MM.1S (cell line): ENCODE measurements at regions not wholly inside any gene's neighbourhood (a gene's known extent, or its start where the extent isn't known, plus 50 kb on each side); places are given as distances from the start of the nearest gene placed in this dataset.

ENCODE experiments used
- EZH2 ChIP-seq: fragments of 300-600 bp; sonication (generic); optimal IDR thresholded peaks from 2 replicates; pipeline ENCODE3; 2017; ENCODE audit warnings: low read depth, mild to moderate bottlenecking, antibody characterized with exemption, low read length, mixed read lengths
- EZH2phosphoT487 ChIP-seq: fragments of 300-600 bp; sonication (generic); IDR thresholded peaks from 2 replicates; pipeline ENCODE4 v1.6.1; 2018; ENCODE audit warnings: antibody characterized with exemption, low read length
- TF ChIP-seq, protein P1 (sequence below): fragments of 300-600 bp; sonication (generic); IDR thresholded peaks from 2 replicates; pipeline ENCODE4 v1.5.1; 2016; ENCODE audit warnings: antibody characterized with exemption, low read length, mixed read lengths

DNA sequence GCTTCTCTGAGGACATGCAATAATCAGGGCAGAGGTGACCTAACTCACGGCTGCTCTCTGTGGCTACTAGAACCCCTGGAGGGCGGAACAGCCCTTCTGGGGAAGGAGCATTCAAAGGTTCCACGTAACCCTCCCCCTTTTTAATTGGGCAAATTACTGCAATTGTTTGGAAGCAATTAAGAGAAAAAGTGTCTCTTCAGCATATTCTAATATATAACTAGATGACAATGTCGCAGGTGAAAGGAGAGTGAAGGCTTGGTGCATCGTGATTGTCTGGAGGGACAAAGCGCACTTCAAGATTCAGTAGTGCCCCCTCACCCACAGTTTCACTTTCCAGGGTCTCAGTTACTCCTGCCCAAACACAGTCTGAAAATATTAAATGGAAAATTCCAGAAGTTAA, 720.8 kb downstream of the DCDC2C start:
- TF ChIP-seq, protein P1, sequence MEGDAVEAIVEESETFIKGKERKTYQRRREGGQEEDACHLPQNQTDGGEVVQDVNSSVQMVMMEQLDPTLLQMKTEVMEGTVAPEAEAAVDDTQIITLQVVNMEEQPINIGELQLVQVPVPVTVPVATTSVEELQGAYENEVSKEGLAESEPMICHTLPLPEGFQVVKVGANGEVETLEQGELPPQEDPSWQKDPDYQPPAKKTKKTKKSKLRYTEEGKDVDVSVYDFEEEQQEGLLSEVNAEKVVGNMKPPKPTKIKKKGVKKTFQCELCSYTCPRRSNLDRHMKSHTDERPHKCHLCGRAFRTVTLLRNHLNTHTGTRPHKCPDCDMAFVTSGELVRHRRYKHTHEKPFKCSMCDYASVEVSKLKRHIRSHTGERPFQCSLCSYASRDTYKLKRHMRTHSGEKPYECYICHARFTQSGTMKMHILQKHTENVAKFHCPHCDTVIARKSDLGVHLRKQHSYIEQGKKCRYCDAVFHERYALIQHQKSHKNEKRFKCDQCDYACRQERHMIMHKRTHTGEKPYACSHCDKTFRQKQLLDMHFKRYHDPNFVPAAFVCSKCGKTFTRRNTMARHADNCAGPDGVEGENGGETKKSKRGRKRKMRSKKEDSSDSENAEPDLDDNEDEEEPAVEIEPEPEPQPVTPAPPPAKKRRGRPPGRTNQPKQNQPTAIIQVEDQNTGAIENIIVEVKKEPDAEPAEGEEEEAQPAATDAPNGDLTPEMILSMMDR: no peak
- TF ChIP-seq EZH2phosphoT487 (no peak), EZH2 (no peak)
